ENCODE measurements at regions not wholly inside any gene's neighbourhood (a gene's known extent, or its start where the extent isn't known, plus 50 kb on each side); places are given as distances from the start of the nearest gene placed in this dataset.

DNA sequence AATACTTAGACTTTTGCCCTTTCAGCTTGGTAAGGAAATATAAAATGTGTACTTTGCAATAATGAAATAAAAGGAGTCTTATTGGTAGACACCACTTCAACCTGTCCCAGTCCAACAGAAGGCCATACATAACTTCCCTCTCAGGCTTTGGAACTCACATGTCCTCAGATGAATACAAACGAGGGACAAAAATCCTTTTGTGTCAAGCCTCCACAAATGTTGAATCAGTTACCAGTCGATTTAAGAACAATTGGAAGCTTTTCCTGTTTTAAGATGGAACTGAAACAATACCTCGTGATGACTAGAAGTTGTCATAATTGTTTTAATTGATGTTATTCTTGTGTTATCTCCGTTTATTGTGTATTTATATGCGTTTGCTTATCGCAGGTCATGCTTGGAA is 385.1 kb upstream of the POU3F3 start:
- no peak for DNase-seq

DNA sequence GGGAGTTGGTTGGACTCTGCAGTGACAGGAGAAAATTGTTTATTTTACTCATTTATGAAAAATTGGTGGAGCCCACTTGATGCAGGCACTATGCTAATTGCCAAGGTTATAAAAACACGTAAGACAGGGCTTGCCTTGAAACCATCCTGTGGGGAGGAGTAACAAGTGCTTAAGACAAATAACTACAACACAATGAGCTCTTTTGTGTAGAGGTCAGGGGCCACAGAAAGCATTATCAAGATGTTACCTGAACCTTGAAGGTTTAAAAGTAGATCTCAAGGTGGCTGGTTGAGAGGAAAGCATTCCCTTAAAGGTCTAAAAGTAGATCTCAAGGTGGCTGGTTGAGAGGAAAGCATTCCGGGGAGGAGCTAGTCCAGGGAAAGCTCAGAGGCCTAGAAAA is 381.8 kb upstream of the POU3F3 start:
- no peak for DNase-seq

- no peak for DNase-seq
Measured at GRCh38 chr2:104473546-104473945, 380.4 kb upstream of the POU3F3 start.

DNA sequence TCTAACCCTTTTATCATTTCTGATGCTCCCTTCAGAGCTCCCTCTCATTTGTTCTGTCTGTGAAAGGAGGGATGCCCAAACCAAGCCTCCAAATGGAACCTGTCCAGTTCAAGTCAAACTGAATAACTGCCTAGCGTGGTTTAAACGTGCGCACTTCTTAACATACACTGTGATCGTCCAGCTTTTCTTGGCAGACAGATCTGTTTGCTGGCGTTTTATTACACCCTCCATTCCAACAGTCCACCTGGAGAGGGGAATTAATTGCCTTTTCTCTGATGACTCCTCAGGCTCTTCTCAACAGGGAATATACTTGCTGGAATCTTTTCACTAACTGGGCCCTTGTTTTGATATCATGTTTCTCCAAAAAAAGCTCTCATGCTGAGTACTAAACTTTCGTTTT is 379.2 kb upstream of the POU3F3 start:
- DNase-seq, result no peak

GRCh38 chr2:104476075-104476474 is 377.8 kb upstream of the POU3F3 start:
- DNase-seq, result no peak

- DNase-seq, result no peak
Measured at GRCh38 chr2:104476563-104476988, 377.3 kb upstream of the POU3F3 start.

- no peak for DNase-seq
Measured at GRCh38 chr2:104481341-104481740, 372.6 kb upstream of the POU3F3 start.

DNA sequence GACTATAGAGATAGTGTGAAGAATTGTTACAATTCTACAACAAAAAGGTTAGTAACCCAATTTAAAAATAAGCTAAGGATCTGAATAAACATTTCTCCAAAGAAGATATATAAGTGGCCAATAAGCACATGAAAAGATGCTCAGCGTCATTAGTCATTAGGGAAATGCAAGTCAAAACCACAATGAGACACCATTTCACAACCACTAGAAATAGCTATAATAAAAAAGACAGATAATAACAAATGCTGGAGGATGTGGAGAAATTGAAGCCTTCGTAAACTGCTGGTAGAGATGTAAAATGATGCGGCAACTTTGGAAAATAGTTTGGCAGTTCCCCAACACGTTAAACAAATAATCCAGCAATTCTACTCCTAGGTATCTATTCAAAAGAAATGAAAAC is 366.5 kb upstream of the POU3F3 start:
- DNase-seq, result no peak

GRCh38 chr2:104493698-104494097 is 360.2 kb upstream of the POU3F3 start:
- no peak for DNase-seq

GRCh38 chr2:104501342-104501741 is 352.6 kb upstream of the POU3F3 start:
- no peak for DNase-seq

DNA sequence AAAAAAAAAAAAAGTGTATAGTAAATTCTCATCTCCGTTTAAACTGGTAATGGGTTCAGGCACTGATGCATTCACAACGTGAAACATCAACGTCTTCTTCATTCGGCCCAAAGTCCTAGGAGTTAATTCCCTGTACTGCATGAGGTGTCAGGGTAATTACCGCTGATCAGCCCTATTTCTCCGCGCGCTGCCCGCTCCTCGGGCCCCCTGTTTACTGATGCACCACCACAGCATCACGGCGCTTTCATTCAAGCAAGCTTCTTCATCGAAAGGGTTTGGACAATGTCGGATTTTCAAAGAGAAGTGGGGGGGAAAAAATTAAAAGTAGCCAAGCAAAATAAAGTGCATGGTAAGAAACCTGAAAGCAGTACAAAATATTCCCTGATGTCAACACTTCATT is 352.0 kb upstream of the POU3F3 start:
- no peak for DNase-seq

- no peak for DNase-seq
Measured at GRCh38 chr2:104502901-104503300, 351.0 kb upstream of the POU3F3 start.

- DNase-seq, result no peak
Measured at GRCh38 chr2:104504331-104505073, 349.4 kb upstream of the POU3F3 start.

GRCh38 chr2:104518256-104518655 is 335.7 kb upstream of the POU3F3 start:
- DNase-seq, result no peak

DNA sequence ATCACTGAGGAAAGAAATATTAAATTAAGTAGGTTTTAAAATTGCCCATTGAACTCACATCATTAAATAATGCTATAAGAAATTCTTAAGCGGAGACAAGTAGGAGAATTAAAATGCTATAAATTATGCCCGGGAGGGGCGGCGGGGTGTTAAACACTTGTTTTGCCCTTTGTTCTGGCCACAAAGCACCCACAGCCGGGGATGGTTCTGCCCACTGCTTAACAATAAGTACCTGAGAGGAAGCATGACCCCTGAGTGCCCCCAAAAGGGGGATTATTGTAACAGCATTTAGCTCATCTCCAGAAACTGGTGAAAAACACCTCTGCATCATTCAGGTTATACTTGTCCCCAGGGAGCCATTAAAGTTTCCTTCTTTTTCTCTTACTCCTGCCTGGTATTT is 332.7 kb upstream of the POU3F3 start:
- DNase-seq, result no peak

GRCh38 chr2:104523921-104524320 is 330.0 kb upstream of the POU3F3 start:
- no peak for DNase-seq

DNA sequence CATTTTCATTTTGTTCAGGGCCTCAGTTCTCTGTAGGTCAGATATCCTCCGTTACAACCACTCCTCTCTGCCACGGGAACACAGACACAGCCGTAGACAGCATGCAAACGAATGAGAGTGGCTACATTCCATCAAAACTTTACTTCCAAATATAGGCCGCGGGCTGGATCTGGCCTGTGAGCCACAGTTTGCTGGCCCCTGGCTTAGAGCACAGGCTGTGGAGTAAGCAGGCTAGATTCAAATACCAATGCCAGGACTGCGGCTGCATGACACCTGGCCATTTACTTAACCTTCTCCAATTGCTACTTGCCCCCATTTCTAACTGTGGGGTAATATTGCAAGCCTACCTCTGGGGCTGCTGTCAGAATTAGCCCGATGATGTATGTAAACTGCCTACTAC is 325.8 kb upstream of the POU3F3 start:
- DNase-seq, result no peak

GRCh38 chr2:104531122-104531521 is 322.8 kb upstream of the POU3F3 start:
- DNase-seq, result no peak

DNA sequence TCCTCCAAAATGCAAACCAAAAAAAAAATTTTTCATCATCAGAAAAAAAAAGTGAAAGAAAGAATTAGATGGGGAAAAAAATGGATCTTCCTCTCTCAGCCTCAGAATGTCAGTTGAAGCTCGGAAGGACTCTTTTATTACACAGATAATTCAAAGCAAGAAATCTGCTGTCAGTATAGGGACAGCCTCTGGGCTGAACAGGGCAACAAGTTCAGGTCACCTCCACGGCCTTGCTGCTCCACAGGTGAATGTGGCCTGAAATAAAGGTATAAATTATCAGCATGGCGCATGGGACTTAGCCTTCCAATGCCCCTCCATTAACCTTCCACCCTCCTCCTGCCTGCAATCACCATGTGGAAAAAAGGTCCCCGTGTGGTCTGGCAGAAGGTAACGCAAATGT is 316.8 kb upstream of the POU3F3 start:
- DNase-seq, result no peak

- DNase-seq, result no peak
Measured at GRCh38 chr2:104538077-104538476, 315.8 kb upstream of the POU3F3 start.

DNA sequence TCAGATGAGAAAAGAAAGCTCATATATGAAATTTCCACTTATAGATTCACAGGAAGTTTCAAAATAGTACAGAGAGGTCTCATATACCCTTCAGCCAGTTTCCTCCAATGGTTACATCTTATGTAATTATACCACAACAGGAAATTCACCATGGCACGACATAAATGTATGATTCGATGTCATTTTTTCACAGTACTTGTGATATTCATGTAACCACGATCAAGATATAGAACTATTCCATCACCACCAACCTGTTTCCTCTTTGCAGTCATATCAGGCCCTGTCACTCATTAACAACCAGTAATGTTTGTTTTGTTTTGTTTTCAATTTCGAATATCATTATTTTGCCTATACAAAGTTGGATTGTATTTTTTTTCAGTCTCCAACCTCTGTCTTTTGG is 314.3 kb upstream of the POU3F3 start:
- DNase-seq, result no peak

DNA sequence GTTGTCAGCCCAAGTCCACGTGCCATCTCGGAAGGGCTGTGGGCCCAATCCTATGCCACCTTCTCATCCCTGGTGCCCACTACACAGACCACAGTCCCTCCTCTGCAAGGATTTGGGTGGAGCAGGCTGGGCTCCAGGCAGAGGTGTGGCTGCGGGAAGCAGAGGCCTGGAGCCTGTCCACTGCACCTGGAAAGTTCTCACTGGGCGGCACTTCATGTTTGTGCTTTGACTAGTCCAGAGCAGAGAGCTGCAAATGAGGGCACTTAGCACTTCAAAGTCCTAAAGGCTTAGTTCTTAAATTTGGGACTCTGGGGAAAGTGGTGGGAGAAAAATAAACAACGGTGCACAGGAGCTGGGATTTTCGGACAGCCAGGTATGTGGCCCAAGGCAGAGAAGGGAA is 308.9 kb upstream of the POU3F3 start:
- DNase-seq, result no peak

DNA sequence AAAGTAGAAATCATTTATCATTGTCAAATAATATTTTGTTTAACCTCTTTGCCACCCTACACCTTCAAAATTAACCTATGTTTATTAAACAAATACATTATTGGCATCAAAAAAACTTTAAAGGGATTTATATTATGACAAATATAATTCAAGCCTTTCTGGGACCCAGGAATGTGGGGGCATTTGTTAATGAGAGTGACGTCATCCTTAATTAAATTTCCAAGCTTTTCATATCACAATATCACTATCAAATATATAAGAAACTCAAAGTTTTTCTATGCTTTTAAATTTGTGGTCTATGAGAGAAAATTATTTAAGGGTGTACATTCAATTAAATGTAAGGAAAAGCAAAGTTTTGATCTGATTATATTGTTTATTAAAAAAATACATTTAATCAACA is 307.4 kb upstream of the POU3F3 start:
- no peak for DNase-seq

DNA sequence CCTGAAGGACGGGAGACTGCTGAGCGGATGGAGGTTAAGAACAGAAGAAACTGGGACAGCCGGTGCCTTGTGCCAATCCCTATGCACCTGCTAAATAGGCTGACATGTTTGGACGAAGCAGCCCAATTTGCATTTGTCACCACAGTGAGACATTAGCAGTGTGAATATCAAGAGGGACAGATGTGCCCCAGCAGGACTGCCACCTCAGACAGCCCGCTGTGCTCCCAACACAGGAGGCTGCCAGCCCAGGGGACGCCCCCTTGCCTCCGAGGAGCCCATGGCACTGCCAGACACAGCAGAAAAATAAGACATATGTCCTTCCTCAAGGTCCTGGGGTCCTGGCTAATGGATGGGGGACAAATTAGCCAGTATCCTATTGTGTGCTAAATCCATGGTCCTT is 306.7 kb upstream of the POU3F3 start:
- no peak for DNase-seq

DNA sequence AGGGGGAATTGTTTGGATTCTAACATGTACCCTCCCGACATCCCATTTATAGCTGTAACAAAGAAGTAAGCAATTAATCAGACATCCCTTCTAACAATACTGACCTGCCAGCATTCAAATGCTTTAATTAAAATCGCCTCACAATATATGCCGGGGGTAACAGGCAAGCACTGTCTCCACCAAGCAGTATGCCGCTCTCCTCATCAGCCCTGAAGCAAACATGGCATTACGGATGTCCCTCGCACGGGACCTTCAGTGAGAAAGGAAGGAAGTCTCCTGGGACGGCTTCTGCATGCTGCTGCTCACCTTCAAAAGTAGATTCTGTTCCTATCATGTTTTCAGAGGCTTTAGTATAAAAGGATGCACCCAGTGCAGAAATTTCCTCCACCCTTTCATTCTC is 292.7 kb upstream of the POU3F3 start:
- DNase-seq, result no peak

GRCh38 chr2:104562537-104562936 is 291.4 kb upstream of the POU3F3 start:
- no peak for DNase-seq

All from DMS79 (cell line).